ENCODE measurements at regions not wholly inside any gene's neighbourhood (a gene's known extent, or its start where the extent isn't known, plus 50 kb on each side); places are given as distances from the start of the nearest gene placed in this dataset.

GRCh38 chr15:62756995-62757360 lies 285.6 kb upstream of the TPM1 start:
- no peak for DNase-seq

GRCh38 chr15:62757535-62757934 lies 285.0 kb upstream of the TPM1 start:
- no peak for DNase-seq

GRCh38 chr15:62758126-62758951 lies 284.2 kb upstream of the TPM1 start:
- no peak for DNase-seq

- DNase-seq = no peak
Observed at GRCh38 chr15:62758952-62759349, 283.6 kb upstream of the TPM1 start.

- no peak for DNase-seq
Observed at GRCh38 chr15:62760538-62760937, 282.0 kb upstream of the TPM1 start.

GRCh38 chr15:62765916-62766315 lies 276.6 kb upstream of the TPM1 start:
- DNase-seq = no peak

- DNase-seq = no peak
Observed at GRCh38 chr15:62766599-62766998, 275.9 kb upstream of the TPM1 start.

- no peak for DNase-seq
Observed at GRCh38 chr15:62769604-62770003, 272.9 kb upstream of the TPM1 start.

GRCh38 chr15:62770111-62770660 lies 272.4 kb upstream of the TPM1 start:
- no peak for DNase-seq

GRCh38 chr15:62770752-62771151 lies 271.8 kb upstream of the TPM1 start:
- no peak for DNase-seq

- no peak for DNase-seq
Observed at GRCh38 chr15:62771234-62771633, 271.3 kb upstream of the TPM1 start.

- no peak for DNase-seq
Observed at GRCh38 chr15:62773369-62774165, 269.0 kb upstream of the TPM1 start.

GRCh38 chr15:62775932-62776331 lies 266.6 kb upstream of the TPM1 start:
- no peak for DNase-seq

GRCh38 chr15:62777671-62778070 lies 264.9 kb upstream of the TPM1 start:
- no peak for DNase-seq

GRCh38 chr15:62779036-62779770 lies 263.3 kb upstream of the TPM1 start:
- DNase-seq = no peak

GRCh38 chr15:62779899-62780298 lies 262.6 kb upstream of the TPM1 start:
- no peak for DNase-seq

- no peak for DNase-seq
Observed at GRCh38 chr15:62781081-62781497, 261.5 kb upstream of the TPM1 start.

GRCh38 chr15:62782071-62782841 lies 260.3 kb upstream of the TPM1 start:
- DNase-seq = peak; percentile 79

GRCh38 chr15:62782896-62783295 lies 259.7 kb upstream of the TPM1 start:
- DNase-seq = no peak

GRCh38 chr15:62783303-62783957 lies 259.1 kb upstream of the TPM1 start:
- DNase-seq = no peak

All from hindlimb muscle (tissue), 1 donor.